ENCODE measurements at regions not wholly inside any gene's neighbourhood (a gene's known extent, or its start where the extent isn't known, plus 50 kb on each side); places are given as distances from the start of the nearest gene placed in this dataset.
A peak's percentile ranks its signal among the peaks of the same experiment; 100 is the strongest.

- TF ChIP-seq, protein P1, sequence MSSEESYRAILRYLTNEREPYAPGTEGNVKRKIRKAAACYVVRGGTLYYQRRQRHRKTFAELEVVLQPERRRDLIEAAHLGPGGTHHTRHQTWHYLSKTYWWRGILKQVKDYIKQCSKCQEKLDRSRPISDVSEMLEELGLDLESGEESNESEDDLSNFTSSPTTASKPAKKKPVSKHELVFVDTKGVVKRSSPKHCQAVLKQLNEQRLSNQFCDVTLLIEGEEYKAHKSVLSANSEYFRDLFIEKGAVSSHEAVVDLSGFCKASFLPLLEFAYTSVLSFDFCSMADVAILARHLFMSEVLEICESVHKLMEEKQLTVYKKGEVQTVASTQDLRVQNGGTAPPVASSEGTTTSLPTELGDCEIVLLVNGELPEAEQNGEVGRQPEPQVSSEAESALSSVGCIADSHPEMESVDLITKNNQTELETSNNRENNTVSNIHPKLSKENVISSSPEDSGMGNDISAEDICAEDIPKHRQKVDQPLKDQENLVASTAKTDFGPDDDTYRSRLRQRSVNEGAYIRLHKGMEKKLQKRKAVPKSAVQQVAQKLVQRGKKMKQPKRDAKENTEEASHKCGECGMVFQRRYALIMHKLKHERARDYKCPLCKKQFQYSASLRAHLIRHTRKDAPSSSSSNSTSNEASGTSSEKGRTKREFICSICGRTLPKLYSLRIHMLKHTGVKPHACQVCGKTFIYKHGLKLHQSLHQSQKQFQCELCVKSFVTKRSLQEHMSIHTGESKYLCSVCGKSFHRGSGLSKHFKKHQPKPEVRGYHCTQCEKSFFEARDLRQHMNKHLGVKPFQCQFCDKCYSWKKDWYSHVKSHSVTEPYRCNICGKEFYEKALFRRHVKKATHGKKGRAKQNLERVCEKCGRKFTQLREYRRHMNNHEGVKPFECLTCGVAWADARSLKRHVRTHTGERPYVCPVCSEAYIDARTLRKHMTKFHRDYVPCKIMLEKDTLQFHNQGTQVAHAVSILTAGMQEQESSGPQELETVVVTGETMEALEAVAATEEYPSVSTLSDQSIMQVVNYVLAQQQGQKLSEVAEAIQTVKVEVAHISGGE (CRISPR knock-in tag; IDR thresholded peaks at IDR 0.05): no peak
- TF ChIP-seq WRNIP1 (IDR thresholded peaks at IDR 0.05; ENCODE audit: borderline replicate concordance, low read depth, low read length) (no peak), KDM1A (IDR thresholded peaks at IDR 0.05; ENCODE audit: borderline replicate concordance) (no peak), STAT1 (conservative IDR thresholded peaks at IDR 0.05) (no peak; the same call in 1 of the 2 replicates)
- TF ChIP-seq, protein P2, sequence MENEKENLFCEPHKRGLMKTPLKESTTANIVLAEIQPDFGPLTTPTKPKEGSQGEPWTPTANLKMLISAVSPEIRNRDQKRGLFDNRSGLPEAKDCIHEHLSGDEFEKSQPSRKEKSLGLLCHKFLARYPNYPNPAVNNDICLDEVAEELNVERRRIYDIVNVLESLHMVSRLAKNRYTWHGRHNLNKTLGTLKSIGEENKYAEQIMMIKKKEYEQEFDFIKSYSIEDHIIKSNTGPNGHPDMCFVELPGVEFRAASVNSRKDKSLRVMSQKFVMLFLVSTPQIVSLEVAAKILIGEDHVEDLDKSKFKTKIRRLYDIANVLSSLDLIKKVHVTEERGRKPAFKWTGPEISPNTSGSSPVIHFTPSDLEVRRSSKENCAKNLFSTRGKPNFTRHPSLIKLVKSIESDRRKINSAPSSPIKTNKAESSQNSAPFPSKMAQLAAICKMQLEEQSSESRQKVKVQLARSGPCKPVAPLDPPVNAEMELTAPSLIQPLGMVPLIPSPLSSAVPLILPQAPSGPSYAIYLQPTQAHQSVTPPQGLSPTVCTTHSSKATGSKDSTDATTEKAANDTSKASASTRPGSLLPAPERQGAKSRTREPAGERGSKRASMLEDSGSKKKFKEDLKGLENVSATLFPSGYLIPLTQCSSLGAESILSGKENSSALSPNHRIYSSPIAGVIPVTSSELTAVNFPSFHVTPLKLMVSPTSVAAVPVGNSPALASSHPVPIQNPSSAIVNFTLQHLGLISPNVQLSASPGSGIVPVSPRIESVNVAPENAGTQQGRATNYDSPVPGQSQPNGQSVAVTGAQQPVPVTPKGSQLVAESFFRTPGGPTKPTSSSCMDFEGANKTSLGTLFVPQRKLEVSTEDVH (IDR thresholded peaks at IDR 0.05; ENCODE audit: low read depth, partially characterized antibody): no peak
- TF ChIP-seq, protein P3, sequence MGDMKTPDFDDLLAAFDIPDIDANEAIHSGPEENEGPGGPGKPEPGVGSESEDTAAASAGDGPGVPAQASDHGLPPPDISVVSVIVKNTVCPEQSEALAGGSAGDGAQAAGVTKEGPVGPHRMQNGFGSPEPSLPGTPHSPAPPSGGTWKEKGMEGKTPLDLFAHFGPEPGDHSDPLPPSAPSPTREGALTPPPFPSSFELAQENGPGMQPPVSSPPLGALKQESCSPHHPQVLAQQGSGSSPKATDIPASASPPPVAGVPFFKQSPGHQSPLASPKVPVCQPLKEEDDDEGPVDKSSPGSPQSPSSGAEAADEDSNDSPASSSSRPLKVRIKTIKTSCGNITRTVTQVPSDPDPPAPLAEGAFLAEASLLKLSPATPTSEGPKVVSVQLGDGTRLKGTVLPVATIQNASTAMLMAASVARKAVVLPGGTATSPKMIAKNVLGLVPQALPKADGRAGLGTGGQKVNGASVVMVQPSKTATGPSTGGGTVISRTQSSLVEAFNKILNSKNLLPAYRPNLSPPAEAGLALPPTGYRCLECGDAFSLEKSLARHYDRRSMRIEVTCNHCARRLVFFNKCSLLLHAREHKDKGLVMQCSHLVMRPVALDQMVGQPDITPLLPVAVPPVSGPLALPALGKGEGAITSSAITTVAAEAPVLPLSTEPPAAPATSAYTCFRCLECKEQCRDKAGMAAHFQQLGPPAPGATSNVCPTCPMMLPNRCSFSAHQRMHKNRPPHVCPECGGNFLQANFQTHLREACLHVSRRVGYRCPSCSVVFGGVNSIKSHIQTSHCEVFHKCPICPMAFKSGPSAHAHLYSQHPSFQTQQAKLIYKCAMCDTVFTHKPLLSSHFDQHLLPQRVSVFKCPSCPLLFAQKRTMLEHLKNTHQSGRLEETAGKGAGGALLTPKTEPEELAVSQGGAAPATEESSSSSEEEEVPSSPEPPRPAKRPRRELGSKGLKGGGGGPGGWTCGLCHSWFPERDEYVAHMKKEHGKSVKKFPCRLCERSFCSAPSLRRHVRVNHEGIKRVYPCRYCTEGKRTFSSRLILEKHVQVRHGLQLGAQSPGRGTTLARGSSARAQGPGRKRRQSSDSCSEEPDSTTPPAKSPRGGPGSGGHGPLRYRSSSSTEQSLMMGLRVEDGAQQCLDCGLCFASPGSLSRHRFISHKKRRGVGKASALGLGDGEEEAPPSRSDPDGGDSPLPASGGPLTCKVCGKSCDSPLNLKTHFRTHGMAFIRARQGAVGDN (IDR thresholded peaks at IDR 0.05): peak; percentile 89
- TF ChIP-seq, protein P4, sequence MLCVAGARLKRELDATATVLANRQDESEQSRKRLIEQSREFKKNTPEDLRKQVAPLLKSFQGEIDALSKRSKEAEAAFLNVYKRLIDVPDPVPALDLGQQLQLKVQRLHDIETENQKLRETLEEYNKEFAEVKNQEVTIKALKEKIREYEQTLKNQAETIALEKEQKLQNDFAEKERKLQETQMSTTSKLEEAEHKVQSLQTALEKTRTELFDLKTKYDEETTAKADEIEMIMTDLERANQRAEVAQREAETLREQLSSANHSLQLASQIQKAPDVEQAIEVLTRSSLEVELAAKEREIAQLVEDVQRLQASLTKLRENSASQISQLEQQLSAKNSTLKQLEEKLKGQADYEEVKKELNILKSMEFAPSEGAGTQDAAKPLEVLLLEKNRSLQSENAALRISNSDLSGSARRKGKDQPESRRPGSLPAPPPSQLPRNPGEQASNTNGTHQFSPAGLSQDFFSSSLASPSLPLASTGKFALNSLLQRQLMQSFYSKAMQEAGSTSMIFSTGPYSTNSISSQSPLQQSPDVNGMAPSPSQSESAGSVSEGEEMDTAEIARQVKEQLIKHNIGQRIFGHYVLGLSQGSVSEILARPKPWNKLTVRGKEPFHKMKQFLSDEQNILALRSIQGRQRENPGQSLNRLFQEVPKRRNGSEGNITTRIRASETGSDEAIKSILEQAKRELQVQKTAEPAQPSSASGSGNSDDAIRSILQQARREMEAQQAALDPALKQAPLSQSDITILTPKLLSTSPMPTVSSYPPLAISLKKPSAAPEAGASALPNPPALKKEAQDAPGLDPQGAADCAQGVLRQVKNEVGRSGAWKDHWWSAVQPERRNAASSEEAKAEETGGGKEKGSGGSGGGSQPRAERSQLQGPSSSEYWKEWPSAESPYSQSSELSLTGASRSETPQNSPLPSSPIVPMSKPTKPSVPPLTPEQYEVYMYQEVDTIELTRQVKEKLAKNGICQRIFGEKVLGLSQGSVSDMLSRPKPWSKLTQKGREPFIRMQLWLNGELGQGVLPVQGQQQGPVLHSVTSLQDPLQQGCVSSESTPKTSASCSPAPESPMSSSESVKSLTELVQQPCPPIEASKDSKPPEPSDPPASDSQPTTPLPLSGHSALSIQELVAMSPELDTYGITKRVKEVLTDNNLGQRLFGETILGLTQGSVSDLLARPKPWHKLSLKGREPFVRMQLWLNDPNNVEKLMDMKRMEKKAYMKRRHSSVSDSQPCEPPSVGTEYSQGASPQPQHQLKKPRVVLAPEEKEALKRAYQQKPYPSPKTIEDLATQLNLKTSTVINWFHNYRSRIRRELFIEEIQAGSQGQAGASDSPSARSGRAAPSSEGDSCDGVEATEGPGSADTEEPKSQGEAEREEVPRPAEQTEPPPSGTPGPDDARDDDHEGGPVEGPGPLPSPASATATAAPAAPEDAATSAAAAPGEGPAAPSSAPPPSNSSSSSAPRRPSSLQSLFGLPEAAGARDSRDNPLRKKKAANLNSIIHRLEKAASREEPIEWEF (IDR thresholded peaks at IDR 0.05; ENCODE audit: insufficient replicate concordance, low read depth, low read length): peak; percentile 91
- TF ChIP-seq, protein P5, sequence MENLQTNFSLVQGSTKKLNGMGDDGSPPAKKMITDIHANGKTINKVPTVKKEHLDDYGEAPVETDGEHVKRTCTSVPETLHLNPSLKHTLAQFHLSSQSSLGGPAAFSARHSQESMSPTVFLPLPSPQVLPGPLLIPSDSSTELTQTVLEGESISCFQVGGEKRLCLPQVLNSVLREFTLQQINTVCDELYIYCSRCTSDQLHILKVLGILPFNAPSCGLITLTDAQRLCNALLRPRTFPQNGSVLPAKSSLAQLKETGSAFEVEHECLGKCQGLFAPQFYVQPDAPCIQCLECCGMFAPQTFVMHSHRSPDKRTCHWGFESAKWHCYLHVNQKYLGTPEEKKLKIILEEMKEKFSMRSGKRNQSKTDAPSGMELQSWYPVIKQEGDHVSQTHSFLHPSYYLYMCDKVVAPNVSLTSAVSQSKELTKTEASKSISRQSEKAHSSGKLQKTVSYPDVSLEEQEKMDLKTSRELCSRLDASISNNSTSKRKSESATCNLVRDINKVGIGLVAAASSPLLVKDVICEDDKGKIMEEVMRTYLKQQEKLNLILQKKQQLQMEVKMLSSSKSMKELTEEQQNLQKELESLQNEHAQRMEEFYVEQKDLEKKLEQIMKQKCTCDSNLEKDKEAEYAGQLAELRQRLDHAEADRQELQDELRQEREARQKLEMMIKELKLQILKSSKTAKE (IDR thresholded peaks at IDR 0.05; ENCODE audit: low read depth, poor library complexity, severe bottlenecking): peak; percentile 76
Measured at GRCh38 chr14:22383515-22384166, 205.4 kb downstream of the DAD1 start (continued).
